GM12878 (cell line): ENCODE measurements at regions not wholly inside any gene's neighbourhood (a gene's known extent, or its start where the extent isn't known, plus 50 kb on each side); places are given as distances from the start of the nearest gene placed in this dataset.

Source experiments
- ATAC-seq: fragments of 200-7000 bp; cut with Tn5 transposase; 3 replicates; pipeline ENCODE4 v1.9.1; 2020; ENCODE audit warnings: mild to moderate bottlenecking, moderate library complexity
- BruUV-seq: library from RNA; stranded (reverse); fragments of 400-500 nt; replicated peaks from 2 replicates; lab custom pipeline; 2021; lab: Mats Ljungman, UMichigan
- CTCF ChIA-PET: fragments of 300-600 bp; sonication (Branson Sonifier 250); formaldehyde crosslinking; extraction: SDS; loops from one replicate; lab custom pipeline; 2021; ENCODE audit warnings: inconsistent platforms; lab: Yijun Ruan, JAX
- POLR2A ChIA-PET: fragments of 350-600 bp; formaldehyde crosslinking; extraction: SDS; loops from one replicate; lab custom pipeline; 2021; ENCODE audit warnings: inconsistent platforms; lab: Charles Lee
- RAD21 ChIA-PET: fragments of 300-600 bp; sonication (Branson Sonifier 250); formaldehyde crosslinking; loops from one replicate; lab custom pipeline; 2023; ENCODE audit warnings: antibody characterized with exemption; ENCODE audit not compliant: unreplicated experiment; lab: Charles Lee
- SMC1A ChIA-PET: fragments of 300-600 bp; sonication (Branson Sonifier 250); formaldehyde crosslinking; loops from one replicate; lab custom pipeline; 2023; ENCODE audit not compliant: unreplicated experiment, uncharacterized antibody; lab: Charles Lee
- DNase-seq: peaks from one replicate; pipeline ENCODE4 v3.0.0-alpha.2; 2011; ENCODE audit warnings: low read depth, low spot score
- FAIRE-seq: peaks from 3 replicates; lab custom pipeline; 2011; peaks lifted over from hg19 to GRCh38; lab: Jason Lieb, UNC
- H2AFZ ChIP-seq: 2 replicates; pipeline ENCODE4 v1.6.0; 2011; ENCODE audit warnings: low read depth, low read length, control low read depth; ENCODE audit not compliant: control insufficient read depth
- H3K27ac ChIP-seq: 2 replicates; pipeline ENCODE4 v1.5.1; 2011; ENCODE audit warnings: control low read depth; ENCODE audit not compliant: control insufficient read depth, insufficient read depth
- H3K27me3 ChIP-seq, 2 experiments: replicated peaks in 1 of 2; 2 replicates each; pipeline versions ENCODE4 v1.6.0 to v1.6.1; 2011; ENCODE audit warnings: low read length in 1 of 2; ENCODE audit not compliant: control insufficient read depth in 2 of 2, insufficient read depth in 2 of 2
- H3K36me3 ChIP-seq, 2 experiments: 2 replicates each; pipeline ENCODE4 v1.5.1; 2011; ENCODE audit warnings: low read length in 1 of 2; ENCODE audit not compliant: control insufficient read depth in 2 of 2, insufficient read depth in 2 of 2
- H3K4me1 ChIP-seq: 2 replicates; pipeline ENCODE4 v1.6.1; 2011; ENCODE audit warnings: mild to moderate bottlenecking, low read length, moderate library complexity, mixed read lengths; ENCODE audit not compliant: control insufficient read depth, insufficient read depth
- H3K4me2 ChIP-seq: 2 replicates; pipeline ENCODE4 v1.6.0; 2011; ENCODE audit warnings: control low read depth; ENCODE audit not compliant: control insufficient read depth, insufficient read depth
- H3K4me3 ChIP-seq: fragments of 200-600 bp; sonication (generic); 2 replicates; pipeline ENCODE4 v1.5.1; 2016
- H3K79me2 ChIP-seq: 2 replicates; pipeline ENCODE4 v1.6.0; 2011; ENCODE audit warnings: low read length; ENCODE audit not compliant: control insufficient read depth, insufficient read depth
- H3K9ac ChIP-seq: 2 replicates; pipeline ENCODE4 v1.8.0; 2011; ENCODE audit warnings: low read length, control low read depth, mixed read lengths; ENCODE audit not compliant: control insufficient read depth, insufficient read depth
- H3K9me3 ChIP-seq: replicated peaks from 3 replicates; pipeline ENCODE4 v1.5.1; 2011; ENCODE audit warnings: mild to moderate bottlenecking, low read length; ENCODE audit not compliant: control insufficient read depth, insufficient read depth
- H4K20me1 ChIP-seq: 2 replicates; pipeline ENCODE4 v1.6.0; 2011; ENCODE audit not compliant: control insufficient read depth, insufficient read depth
- BCL3 ChIP-seq: IDR thresholded peaks from 2 replicates; pipeline ENCODE4 v1.6.1; 2011; ENCODE audit warnings: borderline replicate concordance, low read depth, mild to moderate bottlenecking, moderate library complexity, low read length; ENCODE audit not compliant: insufficient read depth, poor library complexity, severe bottlenecking
- EP300 ChIP-seq, 2 experiments: fragments of 150-350 bp in 1 of 2; IDR thresholded peaks; 2 replicates each; pipeline ENCODE4 v1.6.1; 2011 to 2012; ENCODE audit warnings: low read depth in 2 of 2, low read length in 2 of 2, borderline replicate concordance in 1 of 2, improper control_type of control experiment in 1 of 2, inconsistent platforms in 1 of 2; ENCODE audit not compliant: control insufficient read depth in 1 of 2
- FOXM1 ChIP-seq: IDR thresholded peaks from 2 replicates; pipeline ENCODE4 v1.6.1; 2012; ENCODE audit warnings: low read depth, mild to moderate bottlenecking, inconsistent platforms, low read length, moderate library complexity
- PKNOX1 ChIP-seq: fragments of 450-650 bp; IDR thresholded peaks from 2 replicates; pipeline ENCODE4 v1.6.1; 2016; ENCODE audit warnings: mild to moderate bottlenecking
- STAT3 ChIP-seq: IDR thresholded peaks from 2 replicates; pipeline ENCODE4 v1.6.1; 2011; ENCODE audit warnings: low read depth, low read length, improper control_type of control experiment
- WRNIP1 ChIP-seq: IDR thresholded peaks from 2 replicates; pipeline ENCODE4 v1.6.1; 2011; ENCODE audit warnings: low read depth, low read length, improper control_type of control experiment, borderline replicate concordance
- WGBS: methylation state at CpG from one replicate; pipeline ENCODE4 v1.1.6; 2016; ENCODE audit warnings: low lambda C conversion rate; ENCODE audit not compliant: insufficient replicate concordance, insufficient coverage; ENCODE audit errors: missing lambda C conversion rate; 5-methylcytosine and 5-hydroxymethylcytosine counted together
- in situ Hi-C: fragments of 300-500 bp; cut with MboI; formaldehyde crosslinking; loops from 9 replicates; pipeline ENCODE4 v1.14.3; 2018; ENCODE audit warnings: mixed read lengths
- intact Hi-C: fragments of 100-400 bp; cut with micrococcal nuclease; formaldehyde crosslinking; loops from one replicate; pipeline ENCODE4 v1.14.2; 2022; ENCODE audit not compliant: unreplicated experiment

- Histone ChIP-seq H4K20me1 (no peaks in the 10 kb centered on the region), H2AFZ (no peak overlapping the region), H3K27ac (no peak overlapping the region), H3K79me2 (no peaks in the 10 kb centered on the region), H3K27me3 (no peaks in the 10 kb centered on the region; a peak in 1 of 4 replicates), H3K4me2 (no peak overlapping the region), H3K36me3 (no peaks in the 10 kb centered on the region), H3K9me3 (no peaks in the 10 kb centered on the region), H3K4me3 (no peak overlapping the region), H3K9ac (no peak overlapping the region), H3K4me1 (no peaks in the 10 kb centered on the region)
- DNase-seq, result no peak
- ChIA-PET POLR2A (no interaction called here), SMC1A (no interaction called here), RAD21 (no interaction called here), CTCF (no interaction called here)
- in situ Hi-C loops (no loop called here), intact Hi-C loops (no loop called here)
- FAIRE-seq, result no peak
- WGBS, result 0% methylated on average over 1 of the region's 1 CpG
- TF ChIP-seq STAT3, result no peak
- TF ChIP-seq BCL3, result no peak
- TF ChIP-seq PKNOX1, result no peak
- no peak for TF ChIP-seq FOXM1
- no peak for TF ChIP-seq WRNIP1
- no peak for TF ChIP-seq EP300 (IDR thresholded peaks at IDR 0.05; ENCODE audit: borderline replicate concordance in 1 of 2, control insufficient read depth in 1 of 2, low read depth in 2 of 2, low read length in 2 of 2)
- BruUV-seq, result no TSS peak
- no peak for ATAC-seq
Observed at GRCh38 chr3:190995156-190995555, 132.7 kb upstream of the GMNC start.
